ACHN (cell line): ENCODE measurements at regions not wholly inside any gene's neighbourhood (a gene's known extent, or its start where the extent isn't known, plus 50 kb on each side); places are given as distances from the start of the nearest gene placed in this dataset.
"Not testable (repeated sequence)": the region's sequence is repeated elsewhere in the genome, so short reads cannot be mapped to it uniquely, and the experiment has no call there.

Experiments used
- DNase-seq: peaks from one replicate; pipeline ENCODE4 v3.0.0-alpha.2; 2015
- in situ Hi-C: cut with HindIII; loops from 2 replicates; pipeline ENCODE4 v1.10.0; 2017; ENCODE audit warnings: low sequenced_read_pairs, low pct_ligation_motif_present, low pct_unique_long_range_greater_than_20kb

GRCh38 chr6:44039839-44040350, 87.4 kb downstream of the MRPL14 start:
- in situ Hi-C loops = no loop called here

DNA sequence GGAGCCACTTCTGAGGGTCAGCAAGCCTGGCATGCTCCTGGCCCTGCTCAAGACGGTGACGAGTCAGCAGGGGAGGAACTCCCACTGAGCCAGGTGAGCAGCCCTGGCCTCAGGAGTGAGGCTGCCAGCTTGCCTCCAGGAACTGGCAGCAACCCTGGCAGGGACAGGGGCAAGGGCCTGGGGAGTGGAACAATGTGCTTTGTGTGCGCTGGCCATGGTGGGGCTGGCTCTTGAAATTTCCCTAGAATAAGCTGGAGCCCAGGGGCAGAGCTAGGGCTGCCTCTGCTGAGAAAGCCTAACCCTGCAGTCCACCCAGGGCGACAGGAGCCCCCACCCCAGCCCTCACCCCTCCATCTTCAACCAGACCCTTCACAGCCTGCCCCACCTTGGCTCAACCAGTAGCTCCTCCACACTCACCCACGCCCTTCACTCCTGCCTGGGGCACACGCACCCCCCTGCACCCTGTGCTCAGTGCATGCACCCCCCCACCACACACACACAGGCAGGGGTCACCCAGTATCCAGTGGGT, 88.0 kb downstream of the MRPL14 start:
- in situ Hi-C loops = no loop called here
- no peak for DNase-seq

More at GRCh38 chr6:44039839-44040350, 87.4 kb downstream of the MRPL14 start:
- DNase-seq = no peak

- DNase-seq = no peak
- in situ Hi-C loops = no loop called here
These were observed 88.6 kb downstream of the MRPL14 start for GRCh38 chr6:44038543-44039065.

DNA sequence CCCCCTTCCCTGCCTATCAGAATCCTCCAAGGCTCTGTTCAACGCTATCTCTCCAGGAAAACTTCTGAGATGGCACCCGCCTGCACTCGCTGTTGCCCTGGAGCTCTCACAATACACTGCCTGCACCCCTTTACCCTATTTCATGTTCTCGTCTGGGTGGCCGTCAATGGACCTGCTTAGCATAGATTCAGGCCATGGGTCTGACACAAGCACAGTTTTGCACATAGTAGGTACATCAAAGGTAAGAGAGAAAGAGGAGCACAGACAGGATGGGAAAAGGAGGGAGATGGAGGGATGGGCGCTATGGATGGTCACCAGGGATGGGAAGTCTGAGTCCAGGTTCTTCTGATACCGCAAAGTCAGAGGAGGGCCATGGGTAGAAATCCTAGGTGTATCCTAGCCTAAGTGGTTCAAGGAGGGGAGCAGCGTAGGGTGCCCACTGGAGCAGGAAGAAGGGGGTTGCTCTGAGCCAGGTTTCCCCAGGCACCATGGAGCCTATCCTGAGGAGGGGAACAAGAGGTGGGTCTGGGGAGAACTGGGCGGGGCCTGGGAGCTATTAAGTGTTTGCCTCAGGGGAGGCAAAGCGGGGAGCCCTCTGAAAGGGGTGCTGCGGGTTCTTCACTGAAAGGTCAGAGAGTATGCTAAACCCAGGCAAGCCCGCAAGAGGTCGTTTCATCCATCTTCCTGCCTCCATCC, 89.3 kb downstream of the MRPL14 start:
- in situ Hi-C loops = no loop called here
- no peak for DNase-seq

GRCh38 chr6:44037276-44037675, 90.0 kb downstream of the MRPL14 start:
- in situ Hi-C loops, DNase-seq: not testable (repeated sequence)

- no peak for DNase-seq
- in situ Hi-C loops = no loop called here
These were observed 90.6 kb downstream of the MRPL14 start for GRCh38 chr6:44036699-44037101.

DNA sequence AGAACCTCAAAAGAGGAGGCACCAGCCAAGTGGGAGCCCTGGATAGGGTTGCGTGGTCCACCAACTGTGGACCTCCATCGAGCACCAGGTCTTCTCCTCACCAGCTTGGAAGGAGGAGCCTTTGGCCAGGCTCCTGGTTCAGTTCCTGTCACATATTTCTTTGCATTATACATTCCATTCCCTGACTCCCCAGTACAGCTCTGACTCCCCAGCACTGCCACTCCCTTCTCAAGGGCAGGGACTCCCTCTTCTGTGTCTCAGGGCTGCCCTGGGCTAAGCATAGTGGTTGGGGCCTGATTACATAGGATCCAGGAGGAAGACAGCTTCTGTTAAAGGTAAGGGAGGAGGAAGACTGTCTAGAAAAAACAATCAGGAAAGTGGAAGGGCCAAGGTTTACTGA, 91.1 kb downstream of the MRPL14 start:
- in situ Hi-C loops = no loop called here
- DNase-seq = no peak

- DNase-seq = no peak
- in situ Hi-C loops = no loop called here
These were observed 91.6 kb downstream of the MRPL14 start for GRCh38 chr6:44035621-44036020.

GRCh38 chr6:44034931-44035345, 92.3 kb downstream of the MRPL14 start:
- in situ Hi-C loops = no loop called here
- DNase-seq = no peak

DNA sequence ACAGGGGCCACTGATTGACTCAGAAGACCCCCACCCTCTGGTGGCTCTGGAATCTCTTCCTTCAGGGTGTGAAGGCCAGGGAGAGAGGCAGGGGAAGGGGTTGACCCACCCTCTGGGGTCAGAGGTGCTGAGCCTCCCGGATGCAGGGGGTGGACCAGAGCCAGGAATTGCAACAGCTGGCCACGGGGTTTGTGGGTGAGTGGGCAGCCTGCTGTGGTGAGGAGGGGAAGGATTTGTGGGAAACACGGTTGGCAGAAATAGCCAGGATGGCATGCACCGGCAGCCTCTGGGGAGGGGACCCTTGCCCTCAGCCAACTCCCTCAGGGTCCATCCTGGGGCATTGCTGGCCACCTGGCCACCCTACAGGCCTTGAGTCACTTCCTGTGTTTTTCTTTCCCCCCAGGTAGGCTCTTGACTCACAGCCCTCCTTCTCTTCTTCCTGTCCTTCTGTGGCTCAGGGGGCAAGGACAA, 92.8 kb downstream of the MRPL14 start:
- no peak for DNase-seq
- in situ Hi-C loops = no loop called here

DNA sequence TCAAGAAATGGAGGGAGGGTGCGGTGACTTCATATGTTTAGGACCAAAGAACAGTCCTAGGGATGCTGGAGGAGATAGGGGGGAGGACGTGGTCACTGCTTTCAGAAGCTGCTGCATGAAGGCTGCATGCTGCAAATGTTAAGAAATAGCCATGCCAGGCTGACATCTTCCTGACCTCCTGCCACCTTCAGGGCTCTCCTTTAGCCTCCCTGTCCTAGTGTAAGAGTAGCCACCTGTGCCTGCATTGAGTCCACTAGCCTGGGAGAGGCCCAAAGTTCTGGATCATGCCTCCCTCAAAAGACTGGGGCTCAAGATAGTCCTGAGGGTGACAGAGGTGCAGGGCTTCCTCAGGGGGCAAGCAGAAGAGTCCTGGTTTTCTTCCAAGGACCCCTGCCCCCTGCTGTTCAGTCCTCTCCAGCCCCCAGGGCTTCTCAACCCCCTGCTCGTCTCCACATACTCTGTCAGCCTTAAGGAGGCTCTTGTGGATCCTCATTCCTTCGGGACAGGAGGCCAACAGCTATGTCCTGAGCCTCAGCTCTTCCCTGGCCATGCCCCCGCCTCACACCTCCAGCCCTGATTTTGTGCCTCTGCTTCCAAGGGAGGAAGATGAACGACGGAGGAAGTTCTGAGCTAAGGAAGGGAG, 96.3 kb downstream of the MRPL14 start:
- in situ Hi-C loops = no loop called here
- DNase-seq = no peak

GRCh38 chr6:44029444-44030185, 97.6 kb downstream of the MRPL14 start:
- in situ Hi-C loops = no loop called here
- no peak for DNase-seq

DNA sequence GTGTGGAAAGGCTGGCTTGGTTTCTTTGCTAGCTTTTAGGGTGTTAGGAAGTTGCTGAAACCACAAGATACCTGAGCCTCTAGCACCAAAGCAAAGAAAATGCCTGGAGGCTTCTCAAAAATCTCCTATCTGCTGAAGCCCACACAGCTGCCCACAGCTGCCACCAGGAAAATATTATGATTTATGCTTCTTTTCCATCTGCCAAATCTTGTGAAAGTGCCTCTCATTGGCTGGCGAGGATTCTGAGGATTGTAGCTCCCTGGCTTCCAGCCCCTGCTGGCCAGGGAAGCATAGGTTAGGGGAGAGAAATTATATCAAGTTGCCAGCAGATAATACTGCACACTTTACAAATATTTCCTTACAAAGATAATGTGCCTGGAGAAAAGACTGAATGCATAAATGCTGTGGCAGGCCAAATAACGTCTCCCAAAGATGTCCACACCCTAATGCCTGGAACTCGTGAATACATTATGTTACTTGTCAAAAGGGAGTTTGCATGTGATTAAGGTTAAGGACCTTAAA, 98.4 kb downstream of the MRPL14 start:
- in situ Hi-C loops = no loop called here
- DNase-seq = no peak

GRCh38 chr6:44025226-44025625, 102.0 kb downstream of the MRPL14 start:
- in situ Hi-C loops = no loop called here

DNA sequence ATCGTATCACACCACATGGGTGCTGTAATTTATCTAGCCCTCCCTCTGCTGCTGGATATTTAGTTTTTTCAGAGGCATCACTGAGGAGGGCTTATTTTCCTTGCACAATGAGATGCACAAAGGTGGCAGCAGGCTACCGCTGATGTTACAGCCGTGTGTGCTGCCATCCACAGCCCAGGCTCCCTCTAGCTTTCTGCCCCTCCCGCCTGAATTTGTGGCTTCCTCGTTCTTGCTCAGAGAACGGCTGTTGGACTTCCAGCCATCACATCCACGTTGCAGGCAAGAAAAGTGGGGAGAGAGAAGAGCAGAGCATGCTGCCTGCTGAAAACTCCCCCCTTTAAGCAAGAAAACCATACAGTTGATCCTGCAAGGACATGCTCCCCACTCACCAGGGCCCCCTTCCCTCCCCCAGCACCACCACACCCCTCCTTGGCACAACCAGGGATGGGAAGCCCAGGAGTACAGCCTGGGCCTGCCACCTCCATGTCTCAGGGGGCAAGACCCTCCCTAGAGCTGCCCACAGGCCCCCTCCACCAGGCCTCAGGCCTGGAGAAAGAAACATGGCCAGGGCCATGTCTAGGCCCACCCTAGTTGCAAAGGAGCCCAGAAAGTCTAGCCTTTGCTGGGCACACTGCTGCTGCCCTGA, 102.6 kb downstream of the MRPL14 start:
- in situ Hi-C loops = no loop called here
- DNase-seq = no peak

More at GRCh38 chr6:44025226-44025625, 102.0 kb downstream of the MRPL14 start:
- no peak for DNase-seq

- in situ Hi-C loops = no loop called here
- DNase-seq = no peak
These were observed 103.4 kb downstream of the MRPL14 start for GRCh38 chr6:44023586-44024454.

DNA sequence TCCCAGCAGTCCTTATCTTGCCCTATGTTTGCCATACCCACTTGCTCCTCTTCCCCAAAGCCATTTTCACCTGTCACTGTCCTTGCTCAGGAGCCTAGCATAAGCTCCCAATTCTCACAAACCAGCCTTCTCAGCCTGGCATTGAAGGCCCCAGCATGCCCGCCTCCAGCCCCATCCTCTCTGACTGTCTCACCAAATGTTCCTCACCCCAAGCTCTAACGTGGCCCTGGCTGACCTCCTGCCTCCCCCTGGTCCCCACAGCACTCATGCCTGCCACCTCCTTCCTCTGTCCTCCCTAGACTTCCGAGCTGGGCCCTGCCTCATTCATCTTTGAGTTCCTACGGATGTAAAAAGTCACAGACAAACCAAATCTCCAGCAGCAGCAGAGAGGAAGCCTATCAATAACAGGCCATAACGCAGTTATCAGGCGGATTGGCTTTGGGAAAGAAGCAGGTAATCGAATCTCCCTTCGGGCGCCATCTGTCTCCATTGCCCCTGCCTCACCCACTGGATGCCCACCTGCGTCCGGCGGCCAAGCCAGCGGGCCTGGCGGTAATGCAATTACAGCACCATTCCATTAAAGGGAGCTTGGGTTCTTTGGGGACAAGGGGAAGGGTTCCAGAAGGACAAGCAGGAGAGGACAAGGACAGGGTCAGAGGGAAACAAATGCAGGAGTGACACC, 104.4 kb downstream of the MRPL14 start:
- no peak for DNase-seq
- in situ Hi-C loops = no loop called here
